Osteoblast (primary cell): ENCODE measurements at regions not wholly inside any gene's neighbourhood (a gene's known extent, or its start where the extent isn't known, plus 50 kb on each side); places are given as distances from the start of the nearest gene placed in this dataset.

Source experiments
- DNase-seq: peaks from one replicate; pipeline ENCODE4 v3.0.0; 2011; ENCODE audit warnings: low spot score, mixed read lengths; ENCODE audit not compliant: insufficient read length; ENCODE audit errors: missing footprints
- H2AFZ ChIP-seq: 2 replicates; pipeline ENCODE4 v1.6.0; 2011; ENCODE audit warnings: mild to moderate bottlenecking, low read length
- H3K27ac ChIP-seq: 2 replicates; pipeline ENCODE4 v1.5.1; 2011; ENCODE audit warnings: mild to moderate bottlenecking, low read depth, low read length, moderate library complexity
- H3K27me3 ChIP-seq: 2 replicates; pipeline ENCODE4 v1.6.0; 2012; ENCODE audit warnings: mild to moderate bottlenecking, control low read depth, inconsistent platforms, low read length, moderate library complexity; ENCODE audit not compliant: insufficient read depth
- H3K36me3 ChIP-seq: 2 replicates; pipeline ENCODE4 v1.5.1; 2011; ENCODE audit warnings: mild to moderate bottlenecking, low read length, control low read depth, moderate library complexity; ENCODE audit not compliant: insufficient read depth
- H3K4me1 ChIP-seq: 2 replicates; pipeline ENCODE4 v1.5.1; 2011; ENCODE audit warnings: mild to moderate bottlenecking, low read length, control low read depth, moderate library complexity; ENCODE audit not compliant: insufficient read depth
- H3K4me2 ChIP-seq: 2 replicates; pipeline ENCODE4 v1.6.0; 2011; ENCODE audit warnings: mild to moderate bottlenecking, low read length; ENCODE audit not compliant: insufficient read depth
- H3K4me3 ChIP-seq: fragments of 200-600 bp; sonication (generic); 3 replicates; pipeline ENCODE4 v1.5.1; 2012; ENCODE audit warnings: mild to moderate bottlenecking, low read length, inconsistent platforms; ENCODE audit not compliant: insufficient read depth
- H3K79me2 ChIP-seq: 2 replicates; pipeline ENCODE4 v1.6.0; 2012; ENCODE audit warnings: mild to moderate bottlenecking, low read length, control low read depth, inconsistent platforms; ENCODE audit not compliant: insufficient read depth
- H3K9me3 ChIP-seq: 2 replicates; pipeline ENCODE4 v1.5.1; 2011; ENCODE audit warnings: low read depth, low read length, control low read depth
- H4K20me1 ChIP-seq: 2 replicates; pipeline ENCODE4 v1.6.0; 2012; ENCODE audit warnings: mild to moderate bottlenecking, low read length, control low read depth; ENCODE audit not compliant: insufficient read depth
- TF ChIP-seq, protein P1 (sequence below): IDR thresholded peaks from 2 replicates; pipeline ENCODE4 v1.5.1; 2011; ENCODE audit warnings: mild to moderate bottlenecking, low read depth, low read length, moderate library complexity; ENCODE audit errors: extremely low read depth

DNA sequence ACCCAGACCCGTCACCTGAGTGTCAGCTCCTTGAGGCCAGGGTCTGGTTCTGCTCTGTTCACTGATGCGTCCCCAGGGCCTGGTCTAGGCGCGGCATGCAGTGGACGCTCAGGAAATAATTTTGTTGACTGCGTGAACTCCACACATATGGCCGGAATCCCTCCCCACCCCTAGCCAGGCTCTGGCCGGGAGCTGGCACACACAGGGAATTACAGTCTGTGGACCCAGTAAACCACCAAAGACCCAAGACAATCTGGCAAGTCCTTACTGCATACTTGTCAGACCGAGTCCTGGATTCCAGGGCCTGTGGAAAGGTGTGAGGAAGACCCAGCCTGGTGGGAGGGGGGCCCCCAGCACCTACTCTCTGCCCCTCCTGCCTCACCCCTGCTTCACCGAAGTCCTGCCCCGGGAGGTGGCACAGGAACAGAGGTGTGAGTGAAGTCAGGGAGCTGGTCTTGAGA lies 113.0 kb upstream of the IER5L start:
- no peak overlapping the region for H2AFZ ChIP-seq
- H4K20me1 ChIP-seq, result no peaks in the 10 kb centered on the region
- TF ChIP-seq, protein P1, sequence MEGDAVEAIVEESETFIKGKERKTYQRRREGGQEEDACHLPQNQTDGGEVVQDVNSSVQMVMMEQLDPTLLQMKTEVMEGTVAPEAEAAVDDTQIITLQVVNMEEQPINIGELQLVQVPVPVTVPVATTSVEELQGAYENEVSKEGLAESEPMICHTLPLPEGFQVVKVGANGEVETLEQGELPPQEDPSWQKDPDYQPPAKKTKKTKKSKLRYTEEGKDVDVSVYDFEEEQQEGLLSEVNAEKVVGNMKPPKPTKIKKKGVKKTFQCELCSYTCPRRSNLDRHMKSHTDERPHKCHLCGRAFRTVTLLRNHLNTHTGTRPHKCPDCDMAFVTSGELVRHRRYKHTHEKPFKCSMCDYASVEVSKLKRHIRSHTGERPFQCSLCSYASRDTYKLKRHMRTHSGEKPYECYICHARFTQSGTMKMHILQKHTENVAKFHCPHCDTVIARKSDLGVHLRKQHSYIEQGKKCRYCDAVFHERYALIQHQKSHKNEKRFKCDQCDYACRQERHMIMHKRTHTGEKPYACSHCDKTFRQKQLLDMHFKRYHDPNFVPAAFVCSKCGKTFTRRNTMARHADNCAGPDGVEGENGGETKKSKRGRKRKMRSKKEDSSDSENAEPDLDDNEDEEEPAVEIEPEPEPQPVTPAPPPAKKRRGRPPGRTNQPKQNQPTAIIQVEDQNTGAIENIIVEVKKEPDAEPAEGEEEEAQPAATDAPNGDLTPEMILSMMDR, result no peak
- H3K9me3 ChIP-seq, result no peaks in the 10 kb centered on the region
- no peaks in the 10 kb centered on the region for H3K27me3 ChIP-seq
- H3K79me2 ChIP-seq, result no peaks in the 10 kb centered on the region
- no peaks in the 10 kb centered on the region for H3K36me3 ChIP-seq
- no peaks in the 10 kb centered on the region for H3K4me1 ChIP-seq
- DNase-seq, result peak; percentile 3
- no peak overlapping the region for H3K4me3 ChIP-seq
- no peak overlapping the region for H3K27ac ChIP-seq
- H3K4me2 ChIP-seq, result no peak overlapping the region

DNA sequence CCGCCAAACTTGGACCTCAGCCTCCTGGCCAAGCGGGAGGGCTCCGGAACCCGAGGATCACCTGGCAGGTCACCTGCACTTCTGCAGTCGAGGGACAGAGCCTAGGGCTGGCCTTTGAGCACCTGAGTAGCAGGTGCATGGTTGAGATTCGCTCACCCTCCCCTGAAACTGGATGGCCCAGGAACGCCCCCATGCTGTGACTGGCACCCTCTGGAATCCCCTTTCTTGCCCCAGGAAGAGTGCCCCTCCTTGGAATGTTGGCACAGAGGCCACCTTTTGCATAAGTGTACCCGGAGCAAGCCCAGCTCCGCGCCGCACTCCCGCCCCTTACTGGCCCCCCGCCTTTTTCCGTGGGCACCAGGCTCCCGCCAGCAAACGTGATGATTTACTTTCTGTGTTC lies 112.5 kb upstream of the IER5L start:
- no peaks in the 10 kb centered on the region for H3K4me1 ChIP-seq
- no peaks in the 10 kb centered on the region for H3K27me3 ChIP-seq
- no peak overlapping the region for H2AFZ ChIP-seq
- no peaks in the 10 kb centered on the region for H4K20me1 ChIP-seq
- H3K79me2 ChIP-seq, result no peaks in the 10 kb centered on the region
- TF ChIP-seq, protein P1, result no peak
- H3K36me3 ChIP-seq, result no peaks in the 10 kb centered on the region
- H3K4me3 ChIP-seq, result no peak overlapping the region
- H3K9me3 ChIP-seq, result no peaks in the 10 kb centered on the region
- no peak overlapping the region for H3K4me2 ChIP-seq
- DNase-seq, result peak; percentile 29
- H3K27ac ChIP-seq, result no peak overlapping the region

DNA sequence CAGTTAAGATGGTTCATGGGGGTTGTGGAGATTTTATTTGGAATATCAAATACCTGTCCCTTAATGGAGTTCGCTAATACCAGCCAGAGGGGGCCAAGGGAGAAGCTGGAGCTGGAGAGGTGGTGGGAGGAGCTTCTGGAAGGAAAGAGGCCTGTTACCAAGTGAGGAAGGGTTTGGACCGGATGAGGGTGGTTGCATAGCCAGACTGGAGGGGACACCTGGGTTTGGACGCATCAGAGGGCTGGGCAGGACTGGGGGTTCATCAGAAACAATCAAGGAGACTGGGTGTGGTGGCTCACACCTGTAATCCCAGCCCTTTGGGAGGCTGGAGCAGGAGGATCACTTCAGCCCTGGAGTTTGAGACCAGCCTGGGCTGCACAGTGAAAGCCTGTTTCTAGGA lies 111.8 kb upstream of the IER5L start:
- no peaks in the 10 kb centered on the region for H3K9me3 ChIP-seq
- no peak for DNase-seq
- no peak overlapping the region for H2AFZ ChIP-seq
- no peaks in the 10 kb centered on the region for H3K27me3 ChIP-seq
- H3K36me3 ChIP-seq, result no peaks in the 10 kb centered on the region
- TF ChIP-seq, protein P1, result no peak
- no peaks in the 10 kb centered on the region for H3K4me1 ChIP-seq
- no peak overlapping the region for H3K4me3 ChIP-seq
- no peaks in the 10 kb centered on the region for H3K79me2 ChIP-seq
- H4K20me1 ChIP-seq, result no peaks in the 10 kb centered on the region
- no peak overlapping the region for H3K27ac ChIP-seq
- no peak overlapping the region for H3K4me2 ChIP-seq

DNA sequence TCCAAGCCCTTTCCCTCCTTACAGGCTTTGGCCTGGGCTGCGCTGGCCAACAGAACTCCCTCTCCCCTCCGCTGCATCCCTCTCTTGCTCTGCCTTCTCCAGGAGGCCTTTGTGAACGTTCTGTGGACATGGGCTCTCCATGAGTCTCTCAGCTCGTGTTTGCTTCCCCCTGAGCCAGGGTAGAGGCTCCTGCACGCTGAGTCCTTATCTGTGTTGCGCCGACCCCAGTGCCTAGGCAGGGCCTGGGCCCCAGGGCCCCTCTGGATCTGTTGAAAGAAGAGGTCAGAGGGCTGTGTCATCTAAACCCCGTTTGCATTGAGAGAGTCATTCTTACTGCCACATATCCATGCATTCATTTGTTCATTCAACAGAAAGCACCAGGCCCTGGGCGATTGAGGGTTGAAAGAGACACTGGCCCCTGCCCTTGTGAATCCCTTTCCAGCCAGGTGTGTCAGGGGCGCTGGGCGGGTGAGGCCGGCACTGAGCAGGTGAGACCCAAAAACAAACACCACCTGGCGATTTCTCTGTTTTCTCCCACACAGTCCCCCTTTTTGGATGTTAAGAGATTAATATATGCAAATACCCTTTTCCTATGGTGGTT lies 111.2 kb upstream of the IER5L start:
- peak; percentile 37 for DNase-seq
- Histone ChIP-seq H3K36me3 (no peaks in the 10 kb centered on the region), H3K27ac (no peak overlapping the region), H3K9me3 (no peaks in the 10 kb centered on the region), H3K79me2 (no peaks in the 10 kb centered on the region), H4K20me1 (no peaks in the 10 kb centered on the region), H3K4me1 (no peaks in the 10 kb centered on the region), H3K4me3 (no peak overlapping the region), H2AFZ (no peak overlapping the region), H3K4me2 (no peak overlapping the region), H3K27me3 (no peaks in the 10 kb centered on the region)
- TF ChIP-seq, protein P1, result no peak
